Stimulated activated CD4-positive, alpha-beta T cell treated with anti-CD3 and anti-CD28 coated beads, TNF-alpha, amount 100 ng/mL, for 4 hours (primary cell): ENCODE measurements at regions not wholly inside any gene's neighbourhood (a gene's known extent, or its start where the extent isn't known, plus 50 kb on each side); places are given as distances from the start of the nearest gene placed in this dataset.

ENCODE experiments used
- DNase-seq, 3 experiments: peaks; one replicate each; pipeline ENCODE4 v3.0.0-alpha.2; 2020; ENCODE audit warnings: low read depth in 3 of 3

- no peak for DNase-seq
These were observed 230.0 kb upstream of the BLID start for GRCh38 chr11:122346006-122346405.

- DNase-seq = no peak
These were observed 229.6 kb upstream of the BLID start for GRCh38 chr11:122345586-122345985.

GRCh38 chr11:122344215-122344614 lies 228.2 kb upstream of the BLID start:
- DNase-seq = no peak

GRCh38 chr11:122343210-122343609 lies 227.2 kb upstream of the BLID start:
- DNase-seq = no peak

DNA sequence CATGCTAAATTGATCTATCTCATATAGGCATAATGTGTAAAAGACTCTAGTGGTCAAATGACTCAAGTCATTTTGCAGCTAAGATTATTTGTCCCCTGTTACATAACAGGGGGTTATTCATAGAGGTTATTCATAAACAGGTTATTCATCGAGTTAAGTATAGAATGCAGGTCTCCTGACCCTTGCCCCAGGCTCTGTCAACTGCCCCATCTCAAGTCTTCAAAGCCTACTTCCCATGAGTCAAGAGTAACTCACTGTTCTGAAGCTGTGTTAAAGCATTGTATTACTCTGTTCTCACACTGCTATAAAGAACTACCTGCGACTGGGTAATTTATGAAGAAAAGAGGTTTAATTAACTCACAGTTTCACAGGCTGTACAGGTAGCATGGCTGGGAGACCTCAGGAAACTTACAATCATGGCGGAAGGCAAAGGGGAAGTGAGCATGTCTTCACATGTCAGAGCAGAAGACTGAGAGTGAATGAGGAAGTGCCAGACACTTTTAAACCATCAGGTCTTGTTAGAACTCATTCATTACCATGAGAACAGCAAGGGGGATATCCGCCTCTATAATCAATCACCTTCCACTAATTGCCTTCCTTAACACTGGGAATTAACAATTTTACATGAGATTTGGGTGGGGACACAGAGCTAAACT lies 226.2 kb upstream of the BLID start:
- DNase-seq = no peak

GRCh38 chr11:122341477-122341876 lies 225.5 kb upstream of the BLID start:
- no peak for DNase-seq

DNA sequence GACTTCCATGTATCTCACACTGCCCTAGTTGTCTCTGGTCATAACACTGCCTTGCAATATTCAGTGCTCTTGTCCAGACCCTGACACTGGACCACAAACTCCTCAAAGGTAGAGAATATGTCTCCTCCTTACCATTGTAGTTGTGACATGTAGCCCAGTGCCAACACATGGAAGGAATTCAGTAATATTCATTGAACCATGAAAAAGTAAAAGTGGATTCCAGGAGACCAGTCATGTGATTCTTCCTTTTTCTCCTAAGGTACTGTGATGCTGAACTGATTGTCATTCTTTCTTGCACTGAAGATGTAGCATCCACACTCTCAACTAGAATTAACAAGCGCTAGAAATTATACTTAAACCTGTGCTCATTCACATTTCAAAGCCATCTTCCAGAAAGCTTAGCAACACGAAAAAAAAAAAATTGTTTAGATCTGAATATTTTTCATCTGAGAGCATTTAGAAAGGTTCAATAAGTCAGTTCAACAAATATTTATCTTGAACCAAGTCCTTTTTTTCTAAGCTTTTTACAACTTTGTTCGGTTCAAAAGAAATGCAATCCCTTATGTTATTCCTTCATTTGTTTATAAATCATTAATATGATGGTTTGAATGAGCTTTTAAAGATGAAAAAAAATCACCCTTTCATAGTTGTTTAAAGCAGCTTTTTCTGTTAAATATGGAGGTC lies 224.7 kb upstream of the BLID start:
- DNase-seq = no peak

DNA sequence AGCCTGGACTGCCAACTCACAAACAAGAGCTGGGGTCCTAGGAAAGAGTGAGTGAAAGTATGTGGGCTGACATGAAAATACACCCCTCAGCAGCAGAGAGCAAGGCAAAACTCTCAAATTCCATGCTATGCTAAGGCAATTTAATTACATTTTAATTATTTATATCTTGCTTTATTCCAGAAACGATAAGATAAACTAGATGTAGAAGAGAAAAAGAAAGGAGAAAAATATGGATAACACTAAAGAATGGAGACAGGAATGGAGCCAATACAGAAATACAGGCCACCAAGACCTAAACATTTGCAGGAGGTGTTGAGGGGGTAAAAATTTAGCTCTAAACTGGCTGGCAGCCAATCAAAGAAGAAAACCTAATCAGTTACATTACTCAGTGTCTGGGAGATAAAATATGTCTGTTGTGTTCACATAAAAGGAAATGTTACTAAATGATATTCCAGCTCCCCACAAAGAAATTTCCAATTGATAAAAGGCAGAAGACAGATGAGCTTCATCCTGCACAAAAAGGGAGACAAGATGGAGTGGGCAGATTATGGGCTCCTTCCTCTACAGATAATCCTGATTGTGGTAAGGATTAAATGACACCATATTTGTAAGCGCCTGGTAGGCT lies 223.5 kb upstream of the BLID start:
- no peak for DNase-seq

DNA sequence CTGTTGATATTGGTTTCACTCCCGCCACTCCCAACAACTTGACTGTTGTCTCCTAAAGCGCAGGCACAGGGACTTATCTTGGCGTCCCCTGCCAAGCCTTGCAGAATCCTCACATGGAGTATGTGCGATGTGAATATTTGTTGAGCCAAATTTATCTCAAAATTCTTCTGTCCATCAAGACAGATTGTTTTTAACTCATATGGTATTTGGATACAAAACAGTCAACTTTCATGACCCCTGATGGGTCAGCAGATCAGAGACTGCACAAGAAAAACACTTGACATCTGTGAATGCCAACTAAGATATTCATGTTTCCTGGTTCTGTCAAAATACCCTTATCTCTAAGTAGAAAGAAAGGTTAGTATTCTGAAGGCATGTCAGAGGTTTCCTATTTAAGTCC lies 221.7 kb upstream of the BLID start:
- no peak for DNase-seq

- DNase-seq = no peak
These were observed 221.2 kb upstream of the BLID start for GRCh38 chr11:122337241-122337640.

DNA sequence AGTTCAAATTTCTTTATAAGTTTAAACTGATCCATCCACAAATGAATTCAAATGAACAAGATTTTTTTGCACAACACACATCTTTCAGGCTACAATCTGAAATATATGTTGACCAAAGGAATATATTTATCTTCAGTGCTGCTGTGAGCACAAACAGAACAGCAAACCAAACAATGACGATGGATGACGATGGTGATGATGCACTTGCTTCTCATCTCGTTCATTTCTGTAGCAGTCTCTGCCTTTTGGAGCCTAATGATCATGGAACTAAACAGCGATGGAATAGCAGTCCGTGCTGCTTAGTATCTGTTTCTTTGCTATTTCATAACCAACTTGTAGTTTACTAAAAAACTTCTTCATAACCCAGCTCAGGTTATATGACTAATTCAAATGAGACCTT lies 220.7 kb upstream of the BLID start:
- no peak for DNase-seq

- DNase-seq = no peak
These were observed 218.7 kb upstream of the BLID start for GRCh38 chr11:122334546-122335339.

DNA sequence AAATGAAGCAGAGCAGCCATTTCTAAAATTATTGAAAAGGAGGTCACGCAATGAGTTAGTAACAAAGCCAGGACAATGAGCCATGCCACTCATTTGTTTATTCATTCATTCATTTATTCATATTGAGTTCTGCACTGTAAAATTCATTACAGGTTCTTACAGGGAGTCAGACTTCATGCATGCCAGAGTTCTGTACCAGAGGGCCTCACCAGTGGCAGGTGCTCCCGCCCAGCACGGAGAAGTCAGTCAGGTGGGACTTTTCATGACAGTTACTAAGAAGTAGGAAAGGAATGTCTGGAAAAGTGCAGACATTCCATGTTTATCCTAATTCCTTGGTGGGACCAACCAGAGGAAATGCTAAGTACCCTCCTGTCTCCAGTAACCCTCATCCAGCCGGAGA lies 217.5 kb upstream of the BLID start:
- DNase-seq = no peak

- DNase-seq = no peak
These were observed 215.1 kb upstream of the BLID start for GRCh38 chr11:122331079-122331478.

GRCh38 chr11:122330279-122330965 lies 214.4 kb upstream of the BLID start:
- DNase-seq = no peak

DNA sequence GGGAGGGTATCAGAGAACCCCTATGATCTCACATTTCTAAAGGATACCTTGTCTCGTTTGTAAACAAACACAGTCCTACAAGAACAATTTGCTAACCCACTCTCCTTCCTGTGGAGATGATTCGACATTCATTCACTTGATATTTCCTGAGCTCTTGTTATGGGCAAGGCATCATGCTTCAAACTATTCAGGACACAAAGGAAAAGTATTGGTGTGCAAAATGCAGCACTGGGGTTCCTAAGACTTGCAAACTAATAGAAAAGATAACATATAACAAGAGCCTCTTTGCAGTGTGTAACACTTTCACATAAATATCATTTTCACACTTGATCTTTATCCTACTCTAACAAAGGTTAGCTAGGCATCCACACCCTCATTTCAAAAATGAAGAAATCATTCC lies 211.5 kb upstream of the BLID start:
- DNase-seq = no peak

DNA sequence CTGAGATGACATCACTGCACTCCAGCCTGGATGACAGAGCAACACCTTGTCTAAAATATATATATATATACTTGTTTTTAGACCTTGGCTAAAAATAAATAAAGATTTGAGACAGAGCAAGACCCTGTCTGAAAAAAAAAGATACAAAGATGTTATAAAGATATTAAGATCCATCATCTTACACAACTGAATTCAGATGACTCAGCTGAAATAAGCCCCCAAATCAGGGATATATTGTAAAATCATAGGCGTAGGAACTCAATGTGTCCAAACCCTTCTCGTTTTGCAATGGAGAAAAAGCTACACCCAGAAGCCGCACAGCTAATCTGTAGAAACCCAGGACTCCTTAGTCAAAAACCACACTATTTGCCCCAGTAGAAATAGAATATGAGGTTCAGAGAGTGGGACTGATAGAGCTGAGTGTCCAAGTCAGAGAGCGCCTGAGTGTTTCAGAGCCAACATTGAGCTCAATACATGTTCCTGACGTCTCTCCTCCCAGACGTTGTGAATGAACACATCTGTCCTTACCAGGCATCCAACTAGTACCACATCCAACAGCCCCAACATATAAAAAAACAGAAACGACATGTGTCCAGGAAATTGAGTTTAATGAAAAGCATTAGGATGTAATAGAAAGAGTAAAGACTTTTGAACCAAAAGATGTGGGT lies 207.9 kb upstream of the BLID start:
- DNase-seq = no peak

GRCh38 chr11:122322329-122322728 lies 206.3 kb upstream of the BLID start:
- no peak for DNase-seq

DNA sequence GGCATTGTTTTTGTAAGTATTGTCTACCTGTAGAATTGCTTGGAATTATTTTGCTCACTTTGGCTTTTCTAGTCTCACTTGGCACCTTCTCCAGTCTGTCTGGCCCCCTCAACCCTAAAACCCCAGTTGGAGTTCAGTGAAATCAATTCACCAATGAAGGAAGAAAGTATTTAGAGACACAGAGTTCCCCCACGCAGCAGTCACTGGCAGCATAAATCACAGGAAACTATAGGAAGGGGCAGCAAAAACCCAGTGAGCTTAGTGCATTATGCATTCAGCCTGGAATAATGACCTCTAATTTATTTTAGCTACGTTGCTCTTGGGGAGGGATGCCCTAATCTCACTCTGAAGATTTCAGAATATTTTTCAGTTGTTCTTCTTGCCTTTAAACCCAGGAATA lies 204.7 kb upstream of the BLID start:
- no peak for DNase-seq

GRCh38 chr11:122319691-122320620 lies 203.9 kb upstream of the BLID start:
- DNase-seq = no peak
